ENCODE measurements at regions not wholly inside any gene's neighbourhood (a gene's known extent, or its start where the extent isn't known, plus 50 kb on each side); places are given as distances from the start of the nearest gene placed in this dataset.
A peak's percentile ranks its signal among the peaks of the same experiment; 100 is the strongest.

DNA sequence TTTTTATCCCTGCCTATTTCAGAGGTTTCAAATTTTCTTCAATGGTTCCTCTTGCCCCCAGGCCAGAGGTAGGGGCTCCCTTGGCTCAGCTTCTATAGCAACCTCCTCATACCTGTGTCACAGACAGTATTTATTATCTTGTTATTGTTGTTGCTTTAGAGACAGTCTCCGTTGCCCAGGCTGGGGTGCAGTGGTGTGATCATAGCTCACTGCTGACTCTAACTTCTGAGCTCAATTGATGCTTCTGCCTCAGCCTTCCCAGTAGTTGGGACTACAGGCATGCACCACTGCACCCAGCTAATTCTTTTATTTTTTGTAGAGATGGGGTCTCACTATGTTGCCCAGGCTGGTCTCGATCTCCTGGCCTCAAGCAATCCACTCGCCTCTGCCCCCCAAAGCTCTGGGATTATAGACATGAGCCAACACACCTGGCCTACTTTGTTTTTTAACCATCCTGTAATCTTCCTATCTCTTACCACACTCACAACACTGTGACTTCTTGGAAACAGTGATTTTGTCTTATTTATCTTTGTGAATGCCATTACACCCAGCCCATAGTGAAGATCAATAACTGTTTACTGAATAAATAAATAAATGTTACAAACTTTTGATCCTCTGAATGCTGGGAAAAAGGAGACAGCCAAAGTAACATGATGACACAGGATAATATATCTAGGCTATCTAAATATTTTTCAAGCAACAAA lies 95.9 kb downstream of the PHLDA1 start:
- no peaks in the 10 kb centered on the region for H4K20me1 ChIP-seq (ENCODE audit: insufficient read depth, low read length)
- peak; percentile 44 for DNase-seq (ENCODE audit: low spot score)
- ATAC-seq, result peak; percentile 45; the same call in 1 of the 3 replicates
- BruUV-seq (replicated peaks), result no TSS peak
- H3K4me2 ChIP-seq (ENCODE audit: low read depth, low read length), result no peak overlapping the region
- ChIA-PET POLR2A (interaction anchor here (1.0 kb wide), 1 partner anchor 96 kb away, joined by 7 read pairs; the partner anchor contains the start of gene PHLDA1), CTCF (ENCODE audit: low intra/inter-chr PET ratio, low total read pairs) (no interaction called here)
- H3K27ac ChIP-seq (ENCODE audit: extremely low read length, insufficient read depth, low read length), result no peak overlapping the region
- H3K4me3 ChIP-seq (replicated peaks in 1 of 3; ENCODE audit: insufficient read depth in 1 of 3, low read depth in 2 of 3, low read length in 3 of 3), result no peak overlapping the region
- H3K36me3 ChIP-seq (replicated peaks in 1 of 2; ENCODE audit: control insufficient read depth in 1 of 2, insufficient read depth in 2 of 2, low read length in 2 of 2), result no peaks in the 10 kb centered on the region
- 91% methylated on average over 3 of the region's 3 CpGs for WGBS (ENCODE audit: low lambda C conversion rate)
- H3K9ac ChIP-seq (ENCODE audit: insufficient read depth, low read depth, low read length), result no peak overlapping the region
- no peaks in the 10 kb centered on the region for H3K79me2 ChIP-seq (ENCODE audit: insufficient read depth, low read length)
- no peaks in the 10 kb centered on the region for H3K27me3 ChIP-seq (ENCODE audit: control insufficient read depth in 1 of 2, insufficient read depth in 2 of 2, low read length in 2 of 2)
- intact Hi-C loops (cut with micrococcal nuclease; ENCODE audit: unreplicated experiment), result loop anchor here (5.0 to 10.0 kb wide), 3 partner anchors 33 to 411 kb away; no protein-coding TSS in a partner anchor
- in situ Hi-C loops (cut with HindIII; ENCODE audit: extremely low pct_ligation_motif_present, low pct_unique_long_range_greater_than_20kb), result no loop called here
- H3K9me3 ChIP-seq (ENCODE audit: low read length), result no peaks in the 10 kb centered on the region
- FAIRE-seq, result no peak
- H3K4me1 ChIP-seq (ENCODE audit: insufficient read depth, low read length), result peaks cover 74% of the 10 kb centered on the region
- no peak overlapping the region for H2AFZ ChIP-seq (ENCODE audit: low read length)
- TF ChIP-seq ZNF33A (CRISPR knock-in tag; IDR thresholded peaks at IDR 0.05; ENCODE audit: borderline replicate concordance), result no peak
- TF ChIP-seq ZNF629 (CRISPR knock-in tag; conservative IDR thresholded peaks at IDR 0.05), result no peak
- TF ChIP-seq, protein P1, sequence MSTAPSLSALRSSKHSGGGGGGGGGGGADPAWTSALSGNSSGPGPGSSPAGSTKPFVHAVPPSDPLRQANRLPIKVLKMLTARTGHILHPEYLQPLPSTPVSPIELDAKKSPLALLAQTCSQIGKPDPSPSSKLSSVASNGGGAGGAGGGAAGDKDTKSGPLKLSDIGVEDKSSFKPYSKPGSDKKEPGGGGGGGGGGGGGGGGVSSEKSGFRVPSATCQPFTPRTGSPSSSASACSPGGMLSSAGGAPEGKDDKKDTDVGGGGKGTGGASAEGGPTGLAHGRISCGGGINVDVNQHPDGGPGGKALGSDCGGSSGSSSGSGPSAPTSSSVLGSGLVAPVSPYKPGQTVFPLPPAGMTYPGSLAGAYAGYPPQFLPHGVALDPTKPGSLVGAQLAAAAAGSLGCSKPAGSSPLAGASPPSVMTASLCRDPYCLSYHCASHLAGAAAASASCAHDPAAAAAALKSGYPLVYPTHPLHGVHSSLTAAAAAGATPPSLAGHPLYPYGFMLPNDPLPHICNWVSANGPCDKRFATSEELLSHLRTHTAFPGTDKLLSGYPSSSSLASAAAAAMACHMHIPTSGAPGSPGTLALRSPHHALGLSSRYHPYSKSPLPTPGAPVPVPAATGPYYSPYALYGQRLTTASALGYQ (CRISPR knock-in tag; IDR thresholded peaks at IDR 0.05), result no peak
- TF ChIP-seq SKI (IDR thresholded peaks at IDR 0.05; ENCODE audit: partially characterized antibody), result peak; percentile 48
- 0 out of 2 replicates have a peak, but pooled peaks have one; percentile 16 for TF ChIP-seq SIX4 (CRISPR knock-in tag; IDR thresholded peaks at IDR 0.05)
- TF ChIP-seq, protein P2, sequence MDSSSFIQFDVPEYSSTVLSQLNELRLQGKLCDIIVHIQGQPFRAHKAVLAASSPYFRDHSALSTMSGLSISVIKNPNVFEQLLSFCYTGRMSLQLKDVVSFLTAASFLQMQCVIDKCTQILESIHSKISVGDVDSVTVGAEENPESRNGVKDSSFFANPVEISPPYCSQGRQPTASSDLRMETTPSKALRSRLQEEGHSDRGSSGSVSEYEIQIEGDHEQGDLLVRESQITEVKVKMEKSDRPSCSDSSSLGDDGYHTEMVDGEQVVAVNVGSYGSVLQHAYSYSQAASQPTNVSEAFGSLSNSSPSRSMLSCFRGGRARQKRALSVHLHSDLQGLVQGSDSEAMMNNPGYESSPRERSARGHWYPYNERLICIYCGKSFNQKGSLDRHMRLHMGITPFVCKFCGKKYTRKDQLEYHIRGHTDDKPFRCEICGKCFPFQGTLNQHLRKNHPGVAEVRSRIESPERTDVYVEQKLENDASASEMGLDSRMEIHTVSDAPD (CRISPR knock-in tag; IDR thresholded peaks at IDR 0.05), result no peak
- TF ChIP-seq NFKBIZ (CRISPR knock-in tag; IDR thresholded peaks at IDR 0.05), result 0 out of 2 replicates have a peak, but pooled peaks have one; percentile 42
- TF ChIP-seq SMAD3 (CRISPR knock-in tag; IDR thresholded peaks at IDR 0.05), result peak; percentile 60; the same call in 1 of the 2 replicates
- TF ChIP-seq KDM4B (CRISPR knock-in tag; IDR thresholded peaks at IDR 0.05), result no peak
- TF ChIP-seq FOXA1 (IDR thresholded peaks at IDR 0.05), result peak; percentile 38; the same call in 1 of the 2 replicates
- TF ChIP-seq FOXA1 (CRISPR knock-in tag; IDR thresholded peaks at IDR 0.05), result 0 out of 2 replicates have a peak, but pooled peaks have one; percentile 15
- TF ChIP-seq, protein P3, sequence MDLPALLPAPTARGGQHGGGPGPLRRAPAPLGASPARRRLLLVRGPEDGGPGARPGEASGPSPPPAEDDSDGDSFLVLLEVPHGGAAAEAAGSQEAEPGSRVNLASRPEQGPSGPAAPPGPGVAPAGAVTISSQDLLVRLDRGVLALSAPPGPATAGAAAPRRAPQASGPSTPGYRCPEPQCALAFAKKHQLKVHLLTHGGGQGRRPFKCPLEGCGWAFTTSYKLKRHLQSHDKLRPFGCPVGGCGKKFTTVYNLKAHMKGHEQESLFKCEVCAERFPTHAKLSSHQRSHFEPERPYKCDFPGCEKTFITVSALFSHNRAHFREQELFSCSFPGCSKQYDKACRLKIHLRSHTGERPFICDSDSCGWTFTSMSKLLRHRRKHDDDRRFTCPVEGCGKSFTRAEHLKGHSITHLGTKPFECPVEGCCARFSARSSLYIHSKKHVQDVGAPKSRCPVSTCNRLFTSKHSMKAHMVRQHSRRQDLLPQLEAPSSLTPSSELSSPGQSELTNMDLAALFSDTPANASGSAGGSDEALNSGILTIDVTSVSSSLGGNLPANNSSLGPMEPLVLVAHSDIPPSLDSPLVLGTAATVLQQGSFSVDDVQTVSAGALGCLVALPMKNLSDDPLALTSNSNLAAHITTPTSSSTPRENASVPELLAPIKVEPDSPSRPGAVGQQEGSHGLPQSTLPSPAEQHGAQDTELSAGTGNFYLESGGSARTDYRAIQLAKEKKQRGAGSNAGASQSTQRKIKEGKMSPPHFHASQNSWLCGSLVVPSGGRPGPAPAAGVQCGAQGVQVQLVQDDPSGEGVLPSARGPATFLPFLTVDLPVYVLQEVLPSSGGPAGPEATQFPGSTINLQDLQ (CRISPR knock-in tag; IDR thresholded peaks at IDR 0.05), result no peak
- TF ChIP-seq, protein P4, sequence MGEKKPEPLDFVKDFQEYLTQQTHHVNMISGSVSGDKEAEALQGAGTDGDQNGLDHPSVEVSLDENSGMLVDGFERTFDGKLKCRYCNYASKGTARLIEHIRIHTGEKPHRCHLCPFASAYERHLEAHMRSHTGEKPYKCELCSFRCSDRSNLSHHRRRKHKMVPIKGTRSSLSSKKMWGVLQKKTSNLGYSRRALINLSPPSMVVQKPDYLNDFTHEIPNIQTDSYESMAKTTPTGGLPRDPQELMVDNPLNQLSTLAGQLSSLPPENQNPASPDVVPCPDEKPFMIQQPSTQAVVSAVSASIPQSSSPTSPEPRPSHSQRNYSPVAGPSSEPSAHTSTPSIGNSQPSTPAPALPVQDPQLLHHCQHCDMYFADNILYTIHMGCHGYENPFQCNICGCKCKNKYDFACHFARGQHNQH (CRISPR knock-in tag; IDR thresholded peaks at IDR 0.05), result no peak
- TF ChIP-seq XRCC5 (optimal IDR thresholded peaks at IDR 0.05; ENCODE audit: low read length), result no peak
- no peak for TF ChIP-seq SOX13 (IDR thresholded peaks at IDR 0.05)
- TF ChIP-seq SOX13 (CRISPR knock-in tag; conservative IDR thresholded peaks at IDR 0.05 in 1 of 2, IDR thresholded peaks at IDR 0.05 in 1 of 2), result peak in 1 of 2 experiments; percentile 74; a peak in 1 of 4 replicates
- TF ChIP-seq TCF12 (IDR thresholded peaks at IDR 0.05), result no peak
- no peak for TF ChIP-seq TCF12 (CRISPR knock-in tag; IDR thresholded peaks at IDR 0.05)
- TF ChIP-seq ZNF652 (CRISPR knock-in tag; IDR thresholded peaks at IDR 0.05; ENCODE audit: borderline replicate concordance, low read depth), result no peak
